ENCODE measurements at regions not wholly inside any gene's neighbourhood (a gene's known extent, or its start where the extent isn't known, plus 50 kb on each side); places are given as distances from the start of the nearest gene placed in this dataset.

DNA sequence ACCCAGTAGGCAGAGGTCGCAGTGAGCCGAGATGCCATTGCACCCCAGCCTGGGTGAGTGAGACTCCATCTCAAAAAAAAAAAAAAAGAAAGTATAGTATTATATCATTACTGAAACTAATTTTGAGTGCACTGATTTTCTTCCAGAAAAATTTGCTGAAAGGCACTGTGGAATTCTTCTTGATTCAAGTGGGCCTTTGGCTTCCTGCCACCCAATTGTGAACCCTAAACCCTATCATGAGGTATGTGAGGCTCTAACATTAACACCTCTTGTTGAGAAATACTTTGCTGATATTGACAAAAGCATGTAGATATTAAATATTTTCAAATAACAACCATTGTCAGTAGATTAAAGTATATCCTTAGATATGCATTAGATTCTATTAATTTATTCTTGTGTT, 211.2 kb downstream of the LRRK2 start:
- TF ChIP-seq, protein P1, sequence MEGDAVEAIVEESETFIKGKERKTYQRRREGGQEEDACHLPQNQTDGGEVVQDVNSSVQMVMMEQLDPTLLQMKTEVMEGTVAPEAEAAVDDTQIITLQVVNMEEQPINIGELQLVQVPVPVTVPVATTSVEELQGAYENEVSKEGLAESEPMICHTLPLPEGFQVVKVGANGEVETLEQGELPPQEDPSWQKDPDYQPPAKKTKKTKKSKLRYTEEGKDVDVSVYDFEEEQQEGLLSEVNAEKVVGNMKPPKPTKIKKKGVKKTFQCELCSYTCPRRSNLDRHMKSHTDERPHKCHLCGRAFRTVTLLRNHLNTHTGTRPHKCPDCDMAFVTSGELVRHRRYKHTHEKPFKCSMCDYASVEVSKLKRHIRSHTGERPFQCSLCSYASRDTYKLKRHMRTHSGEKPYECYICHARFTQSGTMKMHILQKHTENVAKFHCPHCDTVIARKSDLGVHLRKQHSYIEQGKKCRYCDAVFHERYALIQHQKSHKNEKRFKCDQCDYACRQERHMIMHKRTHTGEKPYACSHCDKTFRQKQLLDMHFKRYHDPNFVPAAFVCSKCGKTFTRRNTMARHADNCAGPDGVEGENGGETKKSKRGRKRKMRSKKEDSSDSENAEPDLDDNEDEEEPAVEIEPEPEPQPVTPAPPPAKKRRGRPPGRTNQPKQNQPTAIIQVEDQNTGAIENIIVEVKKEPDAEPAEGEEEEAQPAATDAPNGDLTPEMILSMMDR (IDR thresholded peaks at IDR 0.05): no peak
- no peak for TF ChIP-seq EZH2 (IDR thresholded peaks at IDR 0.05)

All from neural progenitor cell (in vitro differentiated cells).